ENCODE measurements at regions not wholly inside any gene's neighbourhood (a gene's known extent, or its start where the extent isn't known, plus 50 kb on each side); places are given as distances from the start of the nearest gene placed in this dataset.

DNA sequence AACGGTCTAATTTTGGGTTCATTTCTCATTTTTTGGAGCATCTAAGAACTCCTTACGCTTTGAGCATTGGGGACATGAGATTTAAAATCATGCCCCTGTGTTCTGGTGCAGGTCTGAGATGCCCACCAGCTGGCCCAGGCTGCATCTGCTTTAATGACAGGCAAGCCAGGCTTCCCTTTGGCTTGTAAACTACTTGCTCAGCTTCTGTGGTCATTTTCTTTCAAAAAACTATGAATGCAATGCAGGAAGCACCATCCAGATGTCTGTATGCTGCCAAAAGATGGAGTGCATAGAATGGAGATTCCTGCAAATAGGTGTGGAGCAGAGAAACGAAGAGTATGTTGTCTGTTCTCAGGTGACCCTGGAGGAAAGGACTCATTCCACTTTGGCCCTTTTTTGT, 399.9 kb upstream of the ADAMTSL1 start:
- DNase-seq (ENCODE audit: low spot score) = no peak

DNA sequence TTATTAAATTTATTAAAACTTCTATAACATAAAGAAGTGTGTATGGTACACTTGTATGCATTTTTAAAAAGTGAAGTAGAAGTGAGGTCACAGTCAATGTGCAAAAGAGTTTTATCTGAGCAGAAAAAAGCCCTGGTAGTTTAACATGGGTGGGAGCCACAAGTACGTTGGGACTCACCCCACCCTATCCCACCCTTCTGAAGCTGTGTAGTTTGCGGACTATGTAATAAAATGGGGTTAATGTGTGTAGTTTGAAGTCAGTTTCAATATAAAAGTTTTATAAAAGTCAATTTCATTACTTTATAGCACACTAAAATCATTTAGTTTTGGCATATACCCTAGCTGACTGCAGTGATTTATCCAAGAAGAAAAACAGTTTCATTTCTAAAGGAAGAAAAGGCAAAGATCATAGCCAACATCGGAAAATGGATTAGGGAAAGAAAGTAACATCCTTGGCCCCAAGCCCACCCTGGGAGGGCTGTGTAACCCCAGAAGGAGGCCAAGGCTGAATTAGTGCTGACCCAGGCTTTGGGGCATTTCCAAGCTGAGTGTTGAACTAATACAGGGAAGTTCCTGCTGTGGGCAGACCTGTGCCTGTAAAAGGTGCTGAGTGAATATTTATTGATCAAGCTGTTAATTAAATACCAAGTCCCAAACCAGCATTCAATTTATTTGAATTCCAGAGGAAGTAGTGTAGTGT, 398.6 kb upstream of the ADAMTSL1 start:
- no peak for DNase-seq (ENCODE audit: low spot score)

DNA sequence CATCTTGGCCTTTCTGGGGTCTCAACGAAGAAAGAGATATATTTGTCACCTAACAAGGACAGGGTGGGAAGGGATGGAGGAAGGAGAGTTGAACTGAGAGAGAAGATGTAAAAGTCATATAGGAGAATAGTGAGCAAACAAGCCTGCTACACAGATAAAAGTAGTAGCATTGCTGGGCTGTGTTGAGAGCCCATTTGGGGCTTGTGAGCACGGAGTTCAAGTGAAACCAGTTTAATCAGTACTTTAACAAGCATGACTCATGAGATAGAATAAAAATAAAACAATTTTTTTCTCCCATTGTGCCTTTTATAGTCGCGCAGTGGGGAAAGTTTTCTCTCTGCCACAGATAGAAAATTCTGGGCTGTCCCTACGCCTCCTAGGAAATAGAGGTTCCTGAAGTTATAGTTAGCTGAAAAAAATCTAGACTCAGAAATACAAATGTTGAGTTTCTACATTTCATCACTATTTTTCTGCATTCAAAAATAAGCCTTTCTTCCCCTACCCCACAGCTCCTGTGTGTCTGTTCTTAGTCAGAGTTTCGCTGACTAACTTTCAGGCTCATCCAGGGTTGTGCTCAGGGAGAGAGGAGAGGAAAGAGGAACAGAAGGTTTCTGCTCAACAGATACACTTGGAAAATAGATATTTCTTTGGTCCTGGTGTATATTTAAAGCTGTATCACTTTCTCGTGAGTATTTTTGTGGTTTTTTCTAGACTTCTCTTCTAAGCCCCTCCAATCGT, 395.8 kb upstream of the ADAMTSL1 start:
- no peak for DNase-seq (ENCODE audit: low spot score)

DNA sequence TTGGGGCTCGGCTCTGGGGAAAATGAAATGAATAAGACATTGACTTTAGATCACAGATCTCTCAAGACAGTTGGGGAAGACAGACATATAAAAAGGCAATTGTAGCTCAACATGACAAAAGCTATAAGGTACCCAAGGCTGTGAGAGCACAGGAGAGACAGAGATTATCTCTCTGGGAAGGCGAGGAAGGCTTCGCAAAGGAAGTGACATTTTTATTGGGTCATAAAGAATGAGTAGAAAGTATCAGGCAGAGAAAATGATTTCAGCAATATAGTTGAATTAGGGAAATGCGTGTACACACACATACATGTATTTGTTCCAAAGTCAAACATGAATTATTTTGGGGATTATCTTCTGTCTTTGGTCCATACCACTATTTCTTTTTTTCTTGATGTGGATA, 381.8 kb upstream of the ADAMTSL1 start:
- DNase-seq (ENCODE audit: low spot score) = no peak

DNA sequence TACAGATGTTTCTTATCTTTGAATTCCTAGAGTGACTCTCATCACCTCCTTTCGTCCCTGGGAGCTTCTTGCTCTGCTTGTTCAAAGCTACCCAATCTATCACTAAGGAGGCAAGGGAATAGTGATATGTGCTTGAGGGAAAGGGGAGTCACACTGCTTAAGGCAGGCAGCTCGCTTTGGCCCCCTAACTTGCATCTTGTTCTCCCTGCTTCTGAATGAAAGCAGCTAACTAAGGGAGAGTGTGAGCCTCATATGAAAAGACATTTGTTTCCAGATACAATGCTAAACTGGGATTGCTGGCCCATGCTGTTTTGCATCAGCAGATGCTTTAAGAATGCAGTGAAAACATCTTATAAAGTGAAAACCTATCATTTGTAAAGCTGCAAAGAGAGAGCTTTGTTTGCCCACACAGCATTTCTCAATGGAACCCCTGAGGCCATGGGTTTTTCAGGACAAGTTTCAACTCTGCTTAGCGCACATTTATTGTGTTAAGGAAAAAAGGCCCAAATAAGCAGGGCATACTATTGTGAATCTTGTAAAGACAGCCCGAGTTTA, 367.9 kb upstream of the ADAMTSL1 start:
- DNase-seq (ENCODE audit: low spot score) = no peak

DNA sequence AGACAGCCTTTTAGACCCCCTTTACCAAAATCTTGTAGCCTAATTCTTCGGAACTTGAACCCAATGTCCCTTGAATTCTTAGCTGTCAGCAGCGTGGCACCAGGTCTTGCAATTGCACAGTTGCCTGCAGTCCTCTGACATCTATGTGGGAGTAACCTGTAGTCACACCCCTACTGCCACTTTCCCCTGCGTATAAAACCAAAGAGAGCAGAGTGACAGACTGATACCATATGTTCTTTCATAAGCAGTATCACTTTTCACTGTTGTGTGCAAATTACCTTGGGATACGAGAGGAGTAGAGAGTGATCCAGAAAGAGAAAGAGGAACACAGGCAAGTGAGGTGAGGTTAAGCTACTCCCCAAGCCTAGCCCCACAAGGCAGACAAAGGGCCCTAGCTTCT, 364.3 kb upstream of the ADAMTSL1 start:
- DNase-seq (ENCODE audit: low spot score) = no peak

DNA sequence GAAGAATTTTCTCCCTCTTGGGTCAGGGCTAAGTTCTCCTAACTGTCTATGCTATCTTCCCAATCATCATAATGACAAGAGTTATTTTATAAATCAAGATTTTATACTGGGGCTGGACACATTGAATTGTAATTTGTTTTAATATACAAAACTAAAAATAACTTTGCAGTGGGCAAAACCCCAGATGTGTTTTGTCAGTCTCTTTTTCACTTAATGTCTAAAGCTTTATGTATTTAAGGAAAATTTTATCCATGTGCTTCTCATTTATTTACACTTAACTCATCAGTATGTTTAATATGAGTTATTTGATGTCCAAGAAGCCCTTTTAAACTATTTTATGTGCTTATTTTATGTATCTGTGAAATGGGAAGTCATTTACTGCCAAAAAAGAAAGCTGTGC, 362.8 kb upstream of the ADAMTSL1 start:
- no peak for DNase-seq (ENCODE audit: low spot score)

DNA sequence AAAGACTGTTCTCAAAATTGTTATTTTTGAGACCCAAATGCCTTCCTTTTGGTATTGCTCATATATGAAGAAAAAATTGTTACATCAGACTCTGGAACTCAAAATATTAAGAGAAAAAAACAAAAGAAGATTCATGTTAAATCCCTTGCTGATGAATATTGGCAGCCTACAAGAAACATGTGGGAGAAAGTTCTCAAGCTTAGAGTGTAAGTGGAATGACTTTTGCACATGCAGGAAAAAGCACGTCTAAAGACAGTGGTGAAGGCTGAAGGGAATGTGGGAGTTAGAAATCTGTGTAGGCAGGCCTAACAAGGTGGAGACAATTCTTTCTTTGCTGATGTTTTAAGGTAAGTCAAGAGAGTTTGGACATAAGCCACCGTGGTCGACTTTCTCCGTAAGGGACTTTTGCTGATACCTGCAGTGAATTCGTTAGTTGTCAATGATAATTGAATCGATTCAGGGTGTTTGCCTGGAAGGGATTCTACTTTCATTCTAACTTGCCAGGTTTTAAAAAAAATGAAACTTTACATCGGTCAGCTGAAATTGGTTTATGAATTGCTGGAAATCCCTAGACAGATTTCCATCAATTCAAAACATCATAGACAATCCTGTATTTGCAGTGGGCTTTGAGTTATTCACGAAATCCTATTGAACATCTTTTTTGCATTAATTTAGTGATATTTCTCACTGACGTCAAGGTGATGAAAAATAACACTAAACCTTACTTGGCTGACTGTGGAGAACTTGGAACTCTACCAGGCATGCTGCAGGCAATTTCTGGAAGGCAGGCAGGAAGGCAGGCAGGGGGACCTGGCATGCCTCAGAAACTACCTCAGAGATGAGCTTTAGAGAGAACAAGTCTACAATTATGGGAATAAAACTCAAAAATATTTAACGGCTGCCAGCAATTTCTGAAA, 359.1 kb upstream of the ADAMTSL1 start:
- DNase-seq (ENCODE audit: low spot score) = no peak

DNA sequence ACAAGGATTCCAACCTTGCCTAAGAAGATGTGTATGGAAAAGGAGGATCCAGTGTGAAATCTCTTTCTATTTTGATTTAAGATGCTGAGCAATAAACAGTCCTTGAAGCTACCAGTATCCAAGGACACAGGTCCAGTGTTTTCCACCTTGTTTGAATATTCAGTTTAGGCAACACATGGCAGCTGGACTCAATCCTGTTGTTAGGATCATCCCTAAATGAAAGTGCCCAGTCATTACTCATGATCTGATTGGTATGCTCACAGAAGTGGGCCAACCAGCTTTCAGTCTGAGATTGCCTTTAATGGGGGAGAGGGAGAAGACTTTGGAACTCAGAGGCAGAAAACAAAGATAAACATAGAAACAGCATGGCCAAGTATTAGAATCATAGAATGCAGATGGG, 355.7 kb upstream of the ADAMTSL1 start:
- DNase-seq (ENCODE audit: low spot score) = no peak

DNA sequence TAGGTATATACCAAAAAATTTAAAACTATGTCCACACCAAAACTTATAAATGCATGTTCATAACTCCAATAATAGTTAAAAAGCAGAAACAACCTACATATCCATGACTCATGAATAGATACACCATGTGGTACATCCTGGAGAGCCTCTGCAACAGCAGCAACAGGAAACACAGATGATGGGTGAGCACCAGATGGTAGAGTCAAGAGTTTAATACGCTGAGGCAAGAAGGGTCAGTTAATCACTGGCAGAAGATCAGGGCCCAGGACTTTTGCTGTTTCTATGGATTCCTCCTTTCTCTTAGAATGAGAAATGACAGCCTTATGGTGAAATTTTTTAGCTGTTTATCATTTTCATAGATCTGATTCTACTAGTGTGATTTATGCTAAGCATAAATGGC, 351.8 kb upstream of the ADAMTSL1 start:
- DNase-seq (ENCODE audit: low spot score) = no peak

DNA sequence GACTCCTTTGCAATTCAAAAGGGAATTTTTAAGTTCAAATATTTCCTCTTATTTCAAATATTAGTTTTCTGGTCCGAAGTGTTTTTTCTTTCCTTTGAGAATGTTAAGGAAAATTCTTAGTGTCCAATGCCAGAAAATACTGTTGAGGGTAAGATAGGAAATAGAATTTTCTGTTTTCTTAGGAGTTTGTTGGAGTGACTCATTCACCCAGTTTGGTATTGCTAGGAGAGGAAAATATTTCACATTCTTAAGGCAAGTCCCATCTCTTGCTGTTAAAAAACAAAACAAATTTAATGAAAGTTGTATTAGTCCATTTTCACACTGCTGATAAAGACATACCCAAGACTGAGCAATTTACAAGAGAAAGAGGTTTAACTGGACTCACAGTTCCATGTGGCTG, 349.2 kb upstream of the ADAMTSL1 start:
- DNase-seq (ENCODE audit: low spot score) = no peak

DNA sequence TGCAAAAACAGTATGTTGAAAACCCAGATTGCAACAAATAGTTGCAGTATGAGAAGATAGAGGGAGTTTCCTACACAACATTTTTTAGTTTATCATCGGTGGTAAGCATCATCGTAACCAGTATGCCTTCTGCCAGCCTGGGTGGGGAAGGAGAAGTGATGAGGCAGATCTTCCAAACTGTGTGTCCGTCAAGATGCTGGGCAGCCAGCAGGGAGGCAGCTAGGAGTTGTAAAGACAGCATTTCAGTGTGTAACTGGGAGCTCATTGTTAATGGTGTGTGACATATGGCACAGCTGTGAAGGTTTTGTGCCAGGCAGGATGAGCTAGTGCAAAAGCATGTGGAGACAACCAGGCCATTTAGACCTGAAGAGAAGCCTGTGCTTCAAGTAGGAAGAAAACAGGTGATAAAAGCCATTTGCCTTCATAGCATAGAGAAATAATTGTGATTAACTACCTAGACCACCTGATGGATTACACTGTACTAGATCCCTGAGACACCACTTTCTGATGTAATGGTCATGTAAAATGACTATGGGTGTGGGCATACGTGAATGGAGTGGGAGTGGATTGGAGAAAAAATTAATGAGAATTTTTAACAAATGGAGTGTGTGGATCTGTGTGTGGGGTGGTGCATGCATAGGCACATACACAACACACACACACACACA, 347.0 kb upstream of the ADAMTSL1 start:
- DNase-seq (ENCODE audit: low spot score) = no peak

DNA sequence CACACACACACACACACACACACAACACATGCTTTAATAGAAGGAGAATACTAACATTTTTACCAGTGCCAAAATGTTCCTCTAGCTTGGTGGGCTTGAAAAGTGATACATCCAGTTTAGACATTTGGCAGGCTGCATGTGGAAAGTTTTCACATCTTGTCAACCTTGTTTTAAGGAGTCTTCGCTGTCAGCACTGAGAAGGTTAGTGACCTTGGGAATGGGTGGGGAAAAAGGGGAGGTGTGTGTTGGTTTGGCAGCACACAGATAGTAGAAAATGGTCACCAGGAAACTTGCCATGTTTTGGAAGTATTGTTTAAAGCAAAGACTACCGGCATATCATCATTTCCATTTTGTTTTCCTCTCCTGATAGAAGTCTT, 346.5 kb upstream of the ADAMTSL1 start:
- DNase-seq (ENCODE audit: low spot score) = no peak

DNA sequence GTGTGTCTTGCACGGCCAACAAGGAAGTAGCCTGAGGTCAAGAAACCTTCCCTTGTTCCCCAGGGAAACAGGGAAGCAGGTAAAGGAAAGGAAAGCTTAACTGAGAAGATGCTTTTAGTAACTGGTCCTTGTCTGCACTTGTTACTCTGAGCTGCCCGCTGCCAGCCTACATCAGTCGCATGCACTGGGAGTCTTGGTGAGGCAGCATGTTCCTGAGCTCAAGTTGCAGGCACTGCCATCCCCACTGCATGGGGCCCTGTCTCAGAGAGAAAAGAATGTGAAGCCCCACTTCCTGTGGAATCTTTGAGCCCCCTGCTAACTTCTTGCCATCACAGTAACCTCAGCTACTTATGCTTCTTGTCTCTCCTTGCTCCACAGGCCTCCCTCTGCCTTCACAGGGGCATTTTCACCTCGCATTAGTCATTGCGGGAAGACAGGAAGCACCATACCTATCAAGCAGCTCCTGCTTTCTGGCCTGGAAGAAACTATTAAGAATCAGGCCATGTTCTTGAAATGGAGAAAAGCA, 344.1 kb upstream of the ADAMTSL1 start:
- DNase-seq (ENCODE audit: low spot score) = no peak

DNA sequence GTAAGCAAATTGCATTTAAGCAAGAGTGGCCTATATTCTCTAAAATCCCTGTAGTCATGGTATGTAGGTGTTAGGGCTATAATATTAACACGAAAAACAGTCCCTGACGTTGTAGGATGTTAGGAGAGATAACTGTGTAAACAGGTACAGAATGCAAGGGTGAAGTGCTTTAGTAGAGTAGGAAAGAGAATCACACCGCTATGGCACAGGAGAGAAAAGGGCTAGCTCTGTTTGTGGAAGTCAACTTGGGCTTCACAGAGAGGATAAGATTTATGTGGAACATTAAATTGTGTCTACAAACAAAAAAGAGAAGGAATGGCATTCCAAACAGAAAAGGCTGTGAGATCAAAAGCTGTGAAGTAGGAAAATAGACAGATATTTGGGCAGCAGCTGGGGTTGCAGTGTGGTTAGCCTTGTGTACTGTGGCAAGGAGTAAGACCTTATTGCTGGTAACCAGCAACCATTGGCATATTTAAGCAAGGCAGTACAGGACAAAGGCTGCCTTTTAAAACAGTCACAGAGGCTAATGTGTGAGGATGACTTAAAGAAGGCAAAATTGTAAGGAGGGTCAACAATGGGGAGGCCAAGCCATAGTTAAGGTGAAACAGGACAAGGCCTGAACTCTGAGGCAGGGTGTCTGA, 337.5 kb upstream of the ADAMTSL1 start:
- DNase-seq (ENCODE audit: low spot score) = no peak

DNA sequence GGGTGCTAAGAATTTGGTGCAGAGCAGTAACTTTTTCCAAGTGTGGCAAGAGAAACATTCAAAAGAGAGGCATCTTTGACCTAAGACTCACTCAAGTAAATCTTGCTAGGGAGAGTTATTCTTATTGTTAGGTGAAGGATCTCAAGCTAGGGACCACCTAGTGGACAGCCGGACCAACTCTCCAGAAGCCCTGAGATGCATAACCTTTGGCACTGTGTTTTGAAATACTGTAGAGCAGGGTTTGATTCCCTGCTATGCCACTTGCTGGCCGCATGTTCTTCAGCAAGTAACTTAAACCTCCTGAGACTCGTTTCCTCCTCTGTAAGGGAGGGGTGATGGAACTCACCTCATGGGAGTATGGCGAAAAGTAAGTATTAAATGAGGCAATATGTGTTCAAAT, 336.1 kb upstream of the ADAMTSL1 start:
- DNase-seq (ENCODE audit: low spot score) = no peak

DNA sequence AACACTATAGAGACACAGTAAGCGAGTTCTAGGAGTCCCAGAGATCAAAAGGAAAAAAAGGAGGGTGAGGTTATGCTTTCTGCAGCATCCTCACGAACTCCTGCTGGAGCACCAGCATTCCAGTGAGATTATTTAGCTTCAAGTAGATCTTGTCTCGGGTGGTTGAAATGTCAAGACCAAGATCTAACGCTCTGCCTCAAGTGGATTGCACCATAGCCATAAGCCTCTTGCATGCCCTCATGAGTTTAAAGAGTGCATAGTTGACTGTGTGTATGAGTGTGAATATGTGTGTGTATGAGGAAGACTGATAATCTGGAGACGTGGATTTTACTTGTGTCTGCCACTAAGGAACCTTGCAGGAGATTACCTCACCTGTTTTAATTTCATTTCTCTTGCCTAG, 335.3 kb upstream of the ADAMTSL1 start:
- no peak for DNase-seq (ENCODE audit: low spot score)

DNA sequence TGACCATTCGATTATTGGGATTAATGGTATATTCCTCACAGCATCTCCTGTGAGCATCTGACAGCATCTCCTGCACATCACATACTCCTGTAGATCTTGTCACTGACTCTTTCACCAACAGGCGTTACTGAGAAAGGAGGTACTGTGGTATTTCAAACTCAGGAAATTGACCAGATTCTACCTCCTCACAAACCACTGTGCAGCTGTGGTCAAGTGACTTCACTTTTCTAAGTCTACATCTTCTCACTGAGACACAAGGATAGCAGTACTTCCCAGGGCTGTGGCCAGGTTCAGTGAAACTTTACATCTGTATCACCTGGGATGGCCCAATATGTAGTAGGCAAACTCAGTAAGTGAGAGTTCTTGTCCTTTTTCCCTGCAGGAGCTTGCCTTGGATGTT, 332.3 kb upstream of the ADAMTSL1 start:
- no peak for DNase-seq (ENCODE audit: low spot score)

DNA sequence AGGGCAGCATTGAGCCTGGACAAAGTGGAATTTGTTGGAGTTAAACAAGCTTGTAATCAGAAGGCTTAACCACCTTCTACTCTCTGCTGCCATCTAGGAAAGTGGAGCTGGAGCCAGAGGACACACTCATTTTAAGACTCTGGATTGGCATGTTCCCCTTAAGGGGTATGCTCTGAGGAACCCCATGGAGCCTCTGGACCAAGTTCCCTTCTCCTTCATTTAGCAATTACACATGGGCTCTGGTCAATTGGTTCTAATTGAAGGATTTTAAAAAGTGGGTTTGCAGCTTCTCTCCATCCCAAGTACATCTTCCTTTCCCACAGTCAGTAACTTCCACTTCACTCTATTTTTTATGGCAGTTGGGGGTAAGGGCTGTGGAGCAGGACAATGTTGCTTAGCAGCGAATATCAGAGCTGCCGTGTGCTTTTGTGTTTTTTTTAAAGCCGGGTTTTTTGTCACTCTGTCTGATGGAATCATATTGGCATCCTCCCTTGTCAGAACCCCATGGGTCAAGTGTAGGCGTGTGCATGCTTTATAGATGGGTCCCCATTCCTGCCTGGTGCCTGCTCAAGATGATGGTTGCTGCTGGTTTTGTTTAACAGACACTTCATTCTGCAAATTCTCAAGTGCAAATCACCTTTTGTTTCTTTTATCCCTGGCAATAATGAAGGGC, 330.7 kb upstream of the ADAMTSL1 start:
- no peak for DNase-seq (ENCODE audit: low spot score)

DNA sequence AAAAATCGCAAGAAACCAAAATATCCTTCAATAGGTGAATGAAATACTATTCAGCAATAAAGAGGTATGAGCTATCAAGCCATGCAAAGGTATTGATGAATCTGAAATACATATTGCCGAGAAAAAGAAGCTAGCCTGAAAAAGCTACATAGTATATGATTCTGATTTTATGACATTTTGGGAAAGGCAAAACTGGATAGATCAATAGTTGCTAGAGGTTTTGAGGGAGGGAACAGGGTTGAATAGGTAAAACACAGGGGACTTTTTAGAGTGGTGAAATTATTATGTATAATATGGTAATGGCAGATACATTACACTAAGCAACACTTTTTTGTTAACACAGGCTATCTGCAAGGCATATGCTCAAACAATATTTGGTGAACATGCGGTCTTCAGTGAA, 327.6 kb upstream of the ADAMTSL1 start:
- DNase-seq (ENCODE audit: low spot score) = no peak
